Aorta (tissue), 5 donors: ENCODE measurements at regions not wholly inside any gene's neighbourhood (a gene's known extent, or its start where the extent isn't known, plus 50 kb on each side); places are given as distances from the start of the nearest gene placed in this dataset.

Experiments
- ATAC-seq: fragments of 200-7000 bp; cut with Tn5 transposase; one replicate; pipeline ENCODE4 v1.9.1; 2022; ENCODE audit warnings: moderate library complexity; ENCODE audit not compliant: low FRiP score
- DNase-seq, 2 donors: peaks; one replicate each; pipeline ENCODE4 v3.0.0-alpha.2; 2020
- H3K27ac ChIP-seq, 2 donors: one replicate each; pipeline ENCODE4 v1.5.1; 2013; ENCODE audit warnings: low read length in 2 of 2, mild to moderate bottlenecking in 2 of 2, moderate library complexity in 2 of 2, control low read depth in 1 of 2, inconsistent platforms in 1 of 2, low read depth in 1 of 2
- H3K27me3 ChIP-seq, 2 donors: one replicate each; pipeline ENCODE4 v1.6.1; 2013; ENCODE audit warnings: control low read depth in 1 of 2, low read length in 1 of 2, mild to moderate bottlenecking in 1 of 2, moderate library complexity in 1 of 2; ENCODE audit not compliant: insufficient read depth in 2 of 2, control insufficient read depth in 1 of 2
- H3K36me3 ChIP-seq, 2 donors: one replicate each; pipeline ENCODE4 v1.6.1; 2013; ENCODE audit warnings: control low read depth in 1 of 2, low read length in 1 of 2, mild to moderate bottlenecking in 1 of 2; ENCODE audit not compliant: insufficient read depth in 2 of 2, control insufficient read depth in 1 of 2
- H3K4me1 ChIP-seq, 2 donors: one replicate each; pipeline ENCODE4 v1.6.1; 2013; ENCODE audit warnings: low read length in 2 of 2, control low read depth in 1 of 2, mild to moderate bottlenecking in 1 of 2, moderate library complexity in 1 of 2; ENCODE audit not compliant: insufficient read depth in 2 of 2, control insufficient read depth in 1 of 2
- H3K4me3 ChIP-seq, 2 donors: one replicate each; pipeline ENCODE4 v1.5.1; 2013; ENCODE audit warnings: low read length in 2 of 2, control low read depth in 1 of 2, mild to moderate bottlenecking in 1 of 2
- H3K9me3 ChIP-seq: one replicate; pipeline ENCODE4 v1.6.1; 2013; ENCODE audit warnings: mild to moderate bottlenecking, low read length; ENCODE audit not compliant: control insufficient read depth
- WGBS, 2 donors: extraction: QIAGEN DNeasy Blood & Tissue Kit; methylation state at CpG; one replicate each; pipeline ENCODE4 v1.1.7; 2013; 5-methylcytosine and 5-hydroxymethylcytosine counted together
- intact Hi-C, 2 donors: fragments of 100-400 bp; cut with DNase I; formaldehyde crosslinking; loops; one replicate each; pipeline versions ENCODE4 v1.14.2 to v1.15.0; 2022
- donor health status: healthy with polysubstance abuse.
- donor health status: Bipolar disorder and iron deficiency.
- donor health status: DM: no; HTN: no; CAD: no.
- donor health status: DM: no; HTN: no; CAD: no.
- donor health status: DM: yes; HTN: yes; CAD: no.

- Histone ChIP-seq H3K27me3 (no peaks in the 10 kb centered on the region), H3K36me3 (no peaks in the 10 kb centered on the region), H3K9me3 (no peaks in the 10 kb centered on the region), H3K4me3 (no peak overlapping the region), H3K4me1 (no peaks in the 10 kb centered on the region), H3K27ac (no peak overlapping the region)
- intact Hi-C loops, result no loop called here
- ATAC-seq (no peak), DNase-seq (no peak)
- 92 to 96% methylated on average over 2 of the region's 2 CpGs for WGBS, 2 donors
Observed at GRCh38 chr12:4212845-4213244, 60.7 kb upstream of the CCND2 start.

DNA sequence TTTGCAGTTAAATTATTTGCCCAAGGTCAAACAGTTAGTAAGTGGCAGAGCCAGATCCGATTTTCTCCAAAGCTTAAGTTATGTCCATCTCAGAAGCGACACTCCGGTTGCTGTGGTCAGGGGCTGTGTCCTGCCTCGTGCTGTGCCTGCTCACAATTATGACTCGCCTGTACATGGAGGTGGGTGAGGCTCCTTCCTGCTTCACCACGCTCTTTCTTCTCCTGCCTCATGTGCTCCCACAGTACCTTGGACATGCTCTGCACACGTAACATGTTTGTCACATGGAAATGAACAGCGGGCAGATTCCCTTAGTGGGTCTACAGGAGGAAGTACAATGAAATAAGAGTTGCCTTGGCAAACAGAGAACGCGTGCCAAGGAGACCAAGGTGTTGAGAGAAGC, 62.2 kb upstream of the CCND2 start:
- DNase-seq (no peak), ATAC-seq (no peak)
- H3K4me1 ChIP-seq, result no peaks in the 10 kb centered on the region
- 90 to 93% methylated on average over 10 of the region's 10 CpGs for WGBS, 2 donors
- no peaks in the 10 kb centered on the region for H3K36me3 ChIP-seq
- H3K27me3 ChIP-seq, result no peaks in the 10 kb centered on the region
- intact Hi-C loops, result no loop called here
- no peaks in the 10 kb centered on the region for H3K9me3 ChIP-seq
- no peak overlapping the region for H3K4me3 ChIP-seq
- no peak overlapping the region for H3K27ac ChIP-seq

GRCh38 chr12:4210183-4210582, 63.4 kb upstream of the CCND2 start:
- Histone ChIP-seq H3K4me1 (no peaks in the 10 kb centered on the region), H3K27me3 (no peaks in the 10 kb centered on the region), H3K9me3 (no peaks in the 10 kb centered on the region), H3K4me3 (no peak overlapping the region), H3K27ac (no peak overlapping the region), H3K36me3 (no peaks in the 10 kb centered on the region)
- no peak for ATAC-seq
- WGBS, 2 donors, result 62 to 66% methylated on average over 4 of the region's 4 CpGs
- intact Hi-C loops, result no loop called here
- DNase-seq, result no peak

- H3K36me3 ChIP-seq, result no peaks in the 10 kb centered on the region
- DNase-seq (no peak), ATAC-seq (no peak)
- no peaks in the 10 kb centered on the region for H3K9me3 ChIP-seq
- intact Hi-C loops, result no loop called here
- no peaks in the 10 kb centered on the region for H3K27me3 ChIP-seq
- H3K4me1 ChIP-seq, result no peaks in the 10 kb centered on the region
- H3K4me3 ChIP-seq, result no peak overlapping the region
- WGBS, 2 donors, result 75 to 82% methylated on average over 9 of the region's 9 CpGs
- no peak overlapping the region for H3K27ac ChIP-seq
Observed at GRCh38 chr12:4206470-4206869, 67.1 kb upstream of the CCND2 start.

- intact Hi-C loops, result no loop called here
- no peaks in the 10 kb centered on the region for H3K9me3 ChIP-seq
- DNase-seq, result no peak
- H3K36me3 ChIP-seq, result no peaks in the 10 kb centered on the region
- 50 to 51% methylated on average over 3 of the region's 3 CpGs for WGBS, 2 donors
- no peak overlapping the region for H3K27ac ChIP-seq
- no peaks in the 10 kb centered on the region for H3K27me3 ChIP-seq
- ATAC-seq, result no peak
- no peak overlapping the region for H3K4me3 ChIP-seq
- no peaks in the 10 kb centered on the region for H3K4me1 ChIP-seq
Observed at GRCh38 chr12:4203772-4204376, 69.7 kb upstream of the CCND2 start.

- Histone ChIP-seq H3K4me3 (no peak overlapping the region), H3K4me1 (no peaks in the 10 kb centered on the region), H3K9me3 (no peaks in the 10 kb centered on the region), H3K27ac (no peak overlapping the region), H3K27me3 (no peaks in the 10 kb centered on the region), H3K36me3 (no peaks in the 10 kb centered on the region)
- WGBS, 2 donors, result 71 to 77% methylated on average over 5 of the region's 5 CpGs
- ATAC-seq (no peak), DNase-seq (no peak)
- intact Hi-C loops, result no loop called here
Observed at GRCh38 chr12:4202918-4203317, 70.6 kb upstream of the CCND2 start.

DNA sequence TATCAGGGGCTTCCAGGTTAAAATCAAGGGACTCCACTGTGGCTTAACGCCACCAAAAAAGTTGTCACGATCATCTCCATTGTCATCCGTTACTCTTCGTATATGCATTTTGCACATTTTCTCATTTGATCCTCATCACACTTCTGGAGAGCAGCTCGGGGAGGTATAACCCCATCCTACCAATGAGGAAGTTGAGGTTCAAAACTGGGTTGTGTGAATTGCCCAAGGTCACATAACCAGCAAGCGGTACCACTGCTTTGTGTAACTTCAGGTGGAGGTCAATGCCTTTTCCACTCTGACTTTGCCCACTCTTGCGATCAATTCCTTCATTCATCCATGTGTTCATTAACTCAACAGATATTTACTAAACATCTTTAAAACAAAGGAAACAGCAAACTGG, 71.1 kb upstream of the CCND2 start:
- Histone ChIP-seq H3K36me3 (no peaks in the 10 kb centered on the region), H3K9me3 (no peaks in the 10 kb centered on the region), H3K4me1 (no peaks in the 10 kb centered on the region), H3K4me3 (no peak overlapping the region), H3K27ac (no peak overlapping the region), H3K27me3 (no peaks in the 10 kb centered on the region)
- intact Hi-C loops, result no loop called here
- DNase-seq, result no peak
- 74 to 76% methylated on average over 7 of the region's 7 CpGs for WGBS, 2 donors
- ATAC-seq, result no peak

DNA sequence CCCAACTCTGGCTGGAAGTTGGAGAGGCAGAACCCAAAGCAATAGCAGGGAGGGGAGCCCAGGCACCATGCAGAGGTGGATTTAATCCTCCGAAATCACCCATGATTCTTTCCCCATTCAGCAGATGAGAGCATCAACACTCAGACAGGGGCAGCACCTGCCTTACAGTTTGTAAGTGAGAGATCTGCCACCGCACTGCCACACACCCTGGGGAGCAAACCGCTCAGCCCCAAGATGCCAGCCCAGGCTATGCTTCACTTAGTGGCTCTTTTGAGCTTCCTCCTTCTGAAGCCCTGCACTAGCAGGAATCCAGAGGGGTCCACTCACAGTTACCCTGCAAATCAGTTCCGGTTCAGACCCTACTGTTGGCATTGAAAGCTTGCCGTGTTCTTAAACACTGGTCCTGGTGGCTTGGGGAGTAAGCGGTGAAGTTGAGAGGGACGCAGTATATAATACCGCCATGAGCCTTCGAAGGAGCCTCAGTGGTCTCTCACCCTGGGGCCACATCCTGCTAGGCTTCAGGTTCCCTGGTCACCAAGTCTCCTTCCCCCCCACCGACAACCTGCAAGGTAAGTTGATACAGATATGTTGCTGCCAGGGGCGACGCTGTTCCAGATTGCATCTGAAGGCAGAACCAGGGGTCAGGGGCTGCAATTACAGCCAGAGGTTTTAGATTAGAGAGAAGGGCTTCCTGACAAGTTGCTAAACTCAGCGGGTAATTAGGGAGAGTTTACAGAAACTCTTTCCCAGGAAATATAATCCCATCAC, 72.0 kb upstream of the CCND2 start:
- DNase-seq, result no peak
- no peak for ATAC-seq
- H3K27me3 ChIP-seq, result no peaks in the 10 kb centered on the region
- intact Hi-C loops, result no loop called here
- WGBS, 2 donors, result 71 to 79% methylated on average over 13 of the region's 13 CpGs
- no peak overlapping the region for H3K4me3 ChIP-seq
- H3K27ac ChIP-seq, result no peak overlapping the region
- H3K36me3 ChIP-seq, result no peaks in the 10 kb centered on the region
- H3K9me3 ChIP-seq, result no peaks in the 10 kb centered on the region
- H3K4me1 ChIP-seq, result no peaks in the 10 kb centered on the region
